ENCODE measurements at regions not wholly inside any gene's neighbourhood (a gene's known extent, or its start where the extent isn't known, plus 50 kb on each side); places are given as distances from the start of the nearest gene placed in this dataset.

- no peak overlapping the region for H2AFZ ChIP-seq (ENCODE audit: low read length)
- no peaks in the 10 kb centered on the region for H3K79me1 ChIP-seq (ENCODE audit: insufficient read depth, low read depth, low read length, poor library complexity, severe bottlenecking)
- no peak overlapping the region for H2BK120ac ChIP-seq (ENCODE audit: low read depth, low read length, poor library complexity, severe bottlenecking)
- no peak overlapping the region for H2BK5ac ChIP-seq (ENCODE audit: insufficient read length, low read length)
- no peak overlapping the region for H2BK20ac ChIP-seq (ENCODE audit: low read depth, low read length, poor library complexity, severe bottlenecking)
- no peaks in the 10 kb centered on the region for H4K20me1 ChIP-seq (ENCODE audit: control insufficient read depth, insufficient read depth, insufficient read length)
- H3K4ac ChIP-seq (ENCODE audit: low read depth, low read length): no peak overlapping the region
- no peak overlapping the region for H2BK12ac ChIP-seq (ENCODE audit: insufficient read length, low read depth, low read length)
- no peak overlapping the region for H3K4me2 ChIP-seq (ENCODE audit: insufficient read depth, insufficient read length, low read length)
- no peak overlapping the region for H3K18ac ChIP-seq (ENCODE audit: insufficient read length, low read depth, low read length)
- H3K27ac Mint-ChIP-seq: peak overlapping the region in 1 of 3 experiments; percentile 80; a peak in 1 of 7 replicates
- no peaks in the 10 kb centered on the region for H3K9me3 ChIP-seq (ENCODE audit: control insufficient read depth, low read depth, low read length)
- no peaks in the 10 kb centered on the region for H3K27me3 ChIP-seq (ENCODE audit: insufficient read depth, low read length)
- H3K56ac ChIP-seq (ENCODE audit: insufficient read length, low read depth, low read length): no peak overlapping the region
- no peak overlapping the region for H3T11ph ChIP-seq (ENCODE audit: low read length)
- H3K23me2 ChIP-seq (ENCODE audit: insufficient read length, low read depth, low read length, poor library complexity, severe bottlenecking): no peaks in the 10 kb centered on the region
- DNase-seq: no peak
- no peak overlapping the region for H2AK5ac ChIP-seq (ENCODE audit: insufficient read length, low read length)
- no peak overlapping the region for H3K23ac ChIP-seq (ENCODE audit: insufficient read length, low read depth, low read length)
- no peaks in the 10 kb centered on the region for H3K9me3 Mint-ChIP-seq
- no peaks in the 10 kb centered on the region for H3K4me1 Mint-ChIP-seq
- no peak overlapping the region for H2BK15ac ChIP-seq (ENCODE audit: low read depth, low read length)
- no peaks in the 10 kb centered on the region for H3K36me3 Mint-ChIP-seq (ENCODE audit: insufficient read depth in 1 of 3, low read depth in 3 of 3)
- no peak overlapping the region for H4K91ac ChIP-seq (ENCODE audit: insufficient read length, low read depth, low read length)
- no peaks in the 10 kb centered on the region for H3K79me2 ChIP-seq (ENCODE audit: insufficient read depth, low read length)
- no peak overlapping the region for H3K27ac ChIP-seq (ENCODE audit: insufficient read length, low read depth, low read length)
- no peaks in the 10 kb centered on the region for H3K27me3 Mint-ChIP-seq (ENCODE audit: low read depth)
- no peak overlapping the region for H3K14ac ChIP-seq (ENCODE audit: insufficient read depth, low read length)
- no peak overlapping the region for H4K8ac ChIP-seq (replicated peaks; ENCODE audit: insufficient read length, low read depth, low read length)
- H3K4me1 ChIP-seq (ENCODE audit: insufficient read depth, low read length): no peaks in the 10 kb centered on the region
- no peak overlapping the region for H3K4me3 Mint-ChIP-seq
- no peak overlapping the region for H4K5ac ChIP-seq (ENCODE audit: insufficient read length, low read depth, low read length)
- no peak overlapping the region for H3K9ac ChIP-seq (ENCODE audit: extremely low read depth, insufficient read length, low read length)
- WGBS (ENCODE audit: extremely low coverage, insufficient read length, low lambda C conversion rate): no CpG with 5 or more reads among the region's 2 CpGs
- no peak for TF ChIP-seq CTCF (conservative IDR thresholded peaks at IDR 0.05)
Measured at GRCh38 chr12:72865921-72866320, 593.8 kb downstream of the TRHDE start.

All from H9 (cell line).